PC-9 (cell line): ENCODE measurements at regions not wholly inside any gene's neighbourhood (a gene's known extent, or its start where the extent isn't known, plus 50 kb on each side); places are given as distances from the start of the nearest gene placed in this dataset.

ENCODE experiments used
- BruUV-seq: library from RNA; stranded (reverse); fragments of 400-500 nt; replicated peaks from 2 replicates; lab custom pipeline; 2021; lab: Mats Ljungman, UMichigan
- CTCF ChIA-PET: fragments of 300-600 bp; sonication (Branson Sonifier 250); formaldehyde crosslinking; loops from one replicate; lab custom pipeline; 2022; ENCODE audit warnings: antibody characterized with exemption; lab: Charles Lee
- POLR2A ChIA-PET: fragments of 300-600 bp; sonication (Branson Sonifier 250); formaldehyde crosslinking; loops from one replicate; lab custom pipeline; 2022; ENCODE audit warnings: antibody characterized with exemption; ENCODE audit not compliant: unreplicated experiment; lab: Charles Lee
- DNase-seq, 2 experiments: peaks; one replicate each; pipeline versions ENCODE4 v3.0.0 to v3.0.0-alpha.2; 2015 to 2022; ENCODE audit warnings: mixed read lengths in 1 of 2
- H2AFZ ChIP-seq: fragments of 200-600 bp; sonication (generic); 2 replicates; pipeline ENCODE4 v1.8.1; 2017; ENCODE audit warnings: antibody characterized with exemption
- H3F3A ChIP-seq: fragments of 200-600 bp; sonication (generic); 2 replicates; pipeline ENCODE4 v1.8.1; 2017; ENCODE audit warnings: antibody characterized with exemption, mild to moderate bottlenecking, low read depth; ENCODE audit not compliant: insufficient read depth
- H3K27ac ChIP-seq: fragments of 200-600 bp; sonication (generic); 2 replicates; pipeline ENCODE4 v1.6.1; 2016; ENCODE audit warnings: mixed run types
- H3K27me3 ChIP-seq: fragments of 200-600 bp; sonication (generic); 2 replicates; pipeline ENCODE4 v1.6.1; 2016; ENCODE audit warnings: low read depth, mixed run types; ENCODE audit not compliant: insufficient read depth
- H3K36me3 ChIP-seq: fragments of 200-600 bp; sonication (generic); 2 replicates; pipeline ENCODE4 v1.6.1; 2016; ENCODE audit warnings: low read depth, mixed run types
- H3K4me1 ChIP-seq: fragments of 200-600 bp; sonication (generic); replicated peaks from 2 replicates; pipeline ENCODE4 v1.6.1; 2016; ENCODE audit warnings: mixed run types; ENCODE audit not compliant: insufficient read depth
- H3K4me2 ChIP-seq: fragments of 200-600 bp; sonication (generic); 2 replicates; pipeline ENCODE4 v1.6.1; 2017; ENCODE audit warnings: mixed run types
- H3K4me3 ChIP-seq: fragments of 200-600 bp; sonication (generic); 2 replicates; pipeline ENCODE4 v1.6.1; 2016; ENCODE audit warnings: mixed run types
- H3K79me2 ChIP-seq: fragments of 200-600 bp; sonication (generic); 2 replicates; pipeline ENCODE4 v1.6.1; 2017; ENCODE audit warnings: low read depth, mixed run types
- H3K9me2 ChIP-seq: fragments of 200-600 bp; sonication (generic); 2 replicates; pipeline ENCODE4 v1.8.1; 2017; ENCODE audit warnings: mild to moderate bottlenecking; ENCODE audit not compliant: insufficient read depth
- H3K9me3 ChIP-seq: fragments of 200-600 bp; sonication (generic); 2 replicates; pipeline ENCODE4 v1.8.1; 2016; ENCODE audit warnings: low read depth; ENCODE audit not compliant: insufficient read depth
- H4K20me1 ChIP-seq: fragments of 200-600 bp; sonication (generic); 2 replicates; pipeline ENCODE4 v1.8.1; 2017; ENCODE audit not compliant: insufficient read depth
- EZH2 ChIP-seq: fragments of 200-600 bp; sonication (generic); IDR thresholded peaks from 2 replicates; pipeline ENCODE4 v1.8.0; 2017; ENCODE audit warnings: antibody characterized with exemption, low read depth
- intact Hi-C: fragments of 100-400 bp; cut with micrococcal nuclease; formaldehyde crosslinking; loops from one replicate; pipeline ENCODE4 v1.10.0; 2022; ENCODE audit not compliant: unreplicated experiment
- TF ChIP-seq, protein P1 (sequence below): fragments of 200-600 bp; sonication (generic); conservative IDR thresholded peaks from 2 replicates; pipeline ENCODE4 v1.6.1; 2017; ENCODE audit warnings: mixed run types, antibody characterized with exemption, mild to moderate bottlenecking, moderate library complexity

DNA sequence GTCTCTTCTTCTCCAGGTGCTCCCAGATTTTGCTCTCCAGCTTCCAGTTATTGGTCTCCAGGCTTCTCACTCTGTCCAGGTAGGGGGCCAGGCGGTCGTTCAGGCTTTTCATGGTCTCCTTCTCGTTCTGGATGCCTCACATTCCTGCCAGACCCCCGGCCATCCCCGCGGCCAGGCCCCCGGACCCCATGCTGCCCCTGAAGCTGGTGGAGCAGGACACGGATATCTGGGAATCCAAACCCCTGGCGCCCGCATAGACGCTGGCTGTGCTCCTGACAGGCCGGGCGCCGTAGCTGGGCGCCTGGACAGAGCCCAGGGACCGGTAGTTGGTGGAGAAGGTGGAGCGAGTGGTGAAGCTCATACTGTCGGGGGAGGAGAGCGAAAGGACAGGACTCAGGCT, 534.4 kb upstream of the TLE4 start:
- Histone ChIP-seq H3K79me2 (no peaks in the 10 kb centered on the region), H3K36me3 (no peaks in the 10 kb centered on the region), H3K9me2 (no peaks in the 10 kb centered on the region; the same call in 1 of the 2 replicates), H3K4me1 (no peaks in the 10 kb centered on the region), H3K27ac (no peak overlapping the region), H3F3A (no peaks in the 10 kb centered on the region), H3K4me2 (no peak overlapping the region), H3K9me3 (no peaks in the 10 kb centered on the region), H3K4me3 (no peak overlapping the region), H4K20me1 (no peaks in the 10 kb centered on the region), H3K27me3 (no peaks in the 10 kb centered on the region), H2AFZ (no peak overlapping the region)
- intact Hi-C loops: no loop called here
- no peak for DNase-seq
- BruUV-seq: no TSS peak
- POLR2A ChIA-PET: no interaction called here
- CTCF ChIA-PET: no interaction called here
- TF ChIP-seq, protein P1, sequence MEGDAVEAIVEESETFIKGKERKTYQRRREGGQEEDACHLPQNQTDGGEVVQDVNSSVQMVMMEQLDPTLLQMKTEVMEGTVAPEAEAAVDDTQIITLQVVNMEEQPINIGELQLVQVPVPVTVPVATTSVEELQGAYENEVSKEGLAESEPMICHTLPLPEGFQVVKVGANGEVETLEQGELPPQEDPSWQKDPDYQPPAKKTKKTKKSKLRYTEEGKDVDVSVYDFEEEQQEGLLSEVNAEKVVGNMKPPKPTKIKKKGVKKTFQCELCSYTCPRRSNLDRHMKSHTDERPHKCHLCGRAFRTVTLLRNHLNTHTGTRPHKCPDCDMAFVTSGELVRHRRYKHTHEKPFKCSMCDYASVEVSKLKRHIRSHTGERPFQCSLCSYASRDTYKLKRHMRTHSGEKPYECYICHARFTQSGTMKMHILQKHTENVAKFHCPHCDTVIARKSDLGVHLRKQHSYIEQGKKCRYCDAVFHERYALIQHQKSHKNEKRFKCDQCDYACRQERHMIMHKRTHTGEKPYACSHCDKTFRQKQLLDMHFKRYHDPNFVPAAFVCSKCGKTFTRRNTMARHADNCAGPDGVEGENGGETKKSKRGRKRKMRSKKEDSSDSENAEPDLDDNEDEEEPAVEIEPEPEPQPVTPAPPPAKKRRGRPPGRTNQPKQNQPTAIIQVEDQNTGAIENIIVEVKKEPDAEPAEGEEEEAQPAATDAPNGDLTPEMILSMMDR: no peak
- TF ChIP-seq EZH2: no peak

DNA sequence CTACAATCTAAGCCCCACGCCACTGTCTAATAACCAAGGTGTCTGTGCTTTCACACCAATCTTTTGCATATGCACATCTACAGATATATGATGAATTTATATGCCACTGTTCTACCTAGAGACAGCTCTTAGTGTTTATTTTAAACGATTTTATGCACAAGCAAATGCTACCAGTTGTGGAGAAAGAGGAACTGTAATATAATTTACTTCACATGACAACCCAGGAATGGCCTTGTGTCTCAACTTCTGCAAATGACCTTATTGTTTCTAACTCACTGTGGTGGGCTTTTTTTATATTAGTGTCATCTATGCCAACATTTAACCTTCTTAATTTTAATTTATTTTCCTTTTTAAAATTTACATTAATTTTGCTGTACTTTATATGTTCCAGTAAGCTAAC, 531.1 kb upstream of the TLE4 start:
- no peaks in the 10 kb centered on the region for H3K36me3 ChIP-seq
- no peaks in the 10 kb centered on the region for H3K9me3 ChIP-seq
- H3K4me1 ChIP-seq: no peaks in the 10 kb centered on the region
- H3K27ac ChIP-seq: no peak overlapping the region
- no peaks in the 10 kb centered on the region for H3K79me2 ChIP-seq
- H3K4me2 ChIP-seq: no peak overlapping the region
- ChIA-PET CTCF (interaction anchor here (0.6 kb wide), 1 partner anchor 50 kb away, joined by 3 read pairs; no protein-coding TSS in a partner anchor), POLR2A (interaction anchor here (0.7 kb wide), 1 partner anchor 108 kb away, joined by 7 read pairs; no protein-coding TSS in a partner anchor)
- no TSS peak for BruUV-seq
- no peaks in the 10 kb centered on the region for H3K27me3 ChIP-seq
- H4K20me1 ChIP-seq: no peaks in the 10 kb centered on the region
- no peak overlapping the region for H2AFZ ChIP-seq
- no peak overlapping the region for H3K4me3 ChIP-seq
- H3K9me2 ChIP-seq: no peaks in the 10 kb centered on the region; the same call in 1 of the 2 replicates
- no peak for DNase-seq
- no peaks in the 10 kb centered on the region for H3F3A ChIP-seq
- intact Hi-C loops: no loop called here
- no peak for TF ChIP-seq EZH2

DNA sequence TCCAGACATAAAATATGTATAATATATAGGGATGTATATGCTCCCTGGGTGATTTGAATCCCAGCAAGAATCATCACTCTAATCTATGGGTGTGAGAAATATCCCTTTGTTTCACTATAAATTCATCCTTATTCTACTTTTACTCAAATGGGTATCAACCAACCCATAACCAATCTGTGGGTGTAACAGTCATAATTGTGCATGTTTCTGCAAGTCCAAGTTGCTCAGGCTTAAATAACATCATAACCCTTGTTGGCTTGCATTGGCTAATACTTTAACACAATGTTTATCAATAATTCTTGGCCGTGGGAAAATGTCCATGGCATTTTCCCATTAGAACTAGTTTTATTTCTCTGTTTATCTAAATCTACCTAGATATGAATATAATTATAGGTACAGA, 530.5 kb upstream of the TLE4 start:
- no peaks in the 10 kb centered on the region; the same call in 1 of the 2 replicates for H3K9me2 ChIP-seq
- no peaks in the 10 kb centered on the region for H3K79me2 ChIP-seq
- TF ChIP-seq, protein P1: no peak
- TF ChIP-seq EZH2: no peak
- H2AFZ ChIP-seq: no peak overlapping the region
- ChIA-PET POLR2A (interaction anchor here (0.7 kb wide), 1 partner anchor 108 kb away, joined by 7 read pairs; no protein-coding TSS in a partner anchor), CTCF (no interaction called here)
- no peaks in the 10 kb centered on the region for H3K36me3 ChIP-seq
- BruUV-seq: no TSS peak
- H3K27ac ChIP-seq: no peak overlapping the region
- no peaks in the 10 kb centered on the region for H4K20me1 ChIP-seq
- no peaks in the 10 kb centered on the region for H3F3A ChIP-seq
- no peaks in the 10 kb centered on the region for H3K9me3 ChIP-seq
- H3K4me1 ChIP-seq: no peaks in the 10 kb centered on the region
- H3K4me3 ChIP-seq: no peak overlapping the region
- DNase-seq: no peak
- H3K4me2 ChIP-seq: no peak overlapping the region
- intact Hi-C loops: no loop called here
- no peaks in the 10 kb centered on the region for H3K27me3 ChIP-seq

DNA sequence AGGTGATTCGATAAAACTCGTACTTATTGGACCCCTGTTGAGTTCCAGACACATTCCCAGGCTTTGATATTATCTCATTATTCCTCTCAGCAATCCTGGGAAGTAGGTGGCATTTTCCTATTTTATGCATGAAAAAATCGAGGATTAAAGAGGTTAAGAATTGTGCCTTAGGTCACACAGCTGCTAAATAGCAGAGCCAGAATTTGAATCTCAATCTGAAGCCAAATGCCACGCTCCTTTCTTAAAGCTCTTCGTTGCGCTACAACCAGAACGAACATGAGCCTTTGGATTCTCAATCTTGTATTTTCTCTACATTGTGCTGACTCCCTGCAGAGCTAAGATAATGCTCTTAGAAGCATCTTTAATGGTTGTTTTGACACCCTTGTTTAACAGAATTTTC, 527.8 kb upstream of the TLE4 start:
- POLR2A ChIA-PET: no interaction called here
- H2AFZ ChIP-seq: no peak overlapping the region
- no peaks in the 10 kb centered on the region; the same call in 1 of the 2 replicates for H3K9me2 ChIP-seq
- no peaks in the 10 kb centered on the region for H3K36me3 ChIP-seq
- no peak for DNase-seq
- H3K27me3 ChIP-seq: no peaks in the 10 kb centered on the region
- no peaks in the 10 kb centered on the region for H3F3A ChIP-seq
- no peaks in the 10 kb centered on the region for H3K4me1 ChIP-seq
- CTCF ChIA-PET: no interaction called here
- H3K79me2 ChIP-seq: no peaks in the 10 kb centered on the region
- H3K27ac ChIP-seq: no peak overlapping the region
- TF ChIP-seq EZH2: no peak
- TF ChIP-seq, protein P1: no peak
- intact Hi-C loops: no loop called here
- no peaks in the 10 kb centered on the region for H3K9me3 ChIP-seq
- H3K4me3 ChIP-seq: no peak overlapping the region
- H4K20me1 ChIP-seq: no peaks in the 10 kb centered on the region
- no TSS peak for BruUV-seq
- H3K4me2 ChIP-seq: no peak overlapping the region
